LoVo (cell line): ENCODE measurements at regions not wholly inside any gene's neighbourhood (a gene's known extent, or its start where the extent isn't known, plus 50 kb on each side); places are given as distances from the start of the nearest gene placed in this dataset.
"Not testable (repeated sequence)": the region's sequence is repeated elsewhere in the genome, so short reads cannot be mapped to it uniquely, and the experiment has no call there.

ENCODE experiments used
- DNase-seq: peaks from one replicate; pipeline ENCODE4 v3.0.0-alpha.2; 2016; ENCODE audit warnings: low spot score

DNA sequence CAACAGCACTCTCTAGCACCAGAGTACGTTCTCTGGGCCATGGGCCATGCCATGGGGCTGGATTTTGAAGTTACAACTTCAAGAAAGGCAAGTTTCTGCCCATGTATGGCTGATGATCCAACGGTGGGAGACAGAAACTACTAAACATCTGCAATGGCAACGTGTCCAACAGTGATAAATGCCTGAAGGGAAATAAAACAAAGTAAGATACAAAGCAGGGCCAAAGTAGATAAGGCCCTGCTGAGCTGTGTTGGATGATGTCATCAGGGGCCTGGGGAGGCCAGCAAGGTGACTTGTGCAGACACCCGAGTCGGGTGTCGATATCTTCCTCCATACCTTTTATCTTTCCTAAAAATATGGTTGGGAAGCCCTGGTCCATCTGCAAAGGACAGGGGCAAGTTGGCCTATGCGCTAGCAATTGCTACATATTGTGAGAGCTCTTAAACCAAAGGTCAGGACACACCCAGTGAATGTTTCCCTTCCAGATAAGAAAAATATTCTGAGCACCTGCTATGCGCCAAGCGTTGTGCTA, 487.2 kb downstream of the MN1 start:
- DNase-seq = peak; percentile 11

GRCh38 chr22:27315833-27316232, 485.7 kb downstream of the MN1 start:
- DNase-seq = no peak

DNA sequence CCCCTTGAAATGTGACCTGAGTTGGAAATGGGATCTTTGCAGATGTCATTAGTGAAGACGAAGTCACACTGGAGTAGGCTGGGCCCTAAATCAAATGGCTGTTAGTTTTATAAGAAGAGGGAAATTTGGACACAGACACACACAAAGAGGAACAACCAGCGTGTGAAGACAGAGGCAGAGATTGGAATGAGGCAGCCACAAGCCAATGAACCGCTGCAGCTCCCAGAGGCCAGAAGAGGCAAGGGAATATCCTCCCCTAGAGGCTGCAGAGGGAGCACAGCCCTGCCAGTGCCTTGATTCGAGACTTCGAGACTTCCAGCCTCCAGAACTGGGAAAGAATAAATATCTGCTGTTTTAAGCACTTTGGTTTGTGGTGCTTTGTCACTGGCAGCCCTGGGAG, 484.5 kb downstream of the MN1 start:
- no peak for DNase-seq

GRCh38 chr22:27317971-27318428, 483.6 kb downstream of the MN1 start:
- peak; percentile 37 for DNase-seq

DNA sequence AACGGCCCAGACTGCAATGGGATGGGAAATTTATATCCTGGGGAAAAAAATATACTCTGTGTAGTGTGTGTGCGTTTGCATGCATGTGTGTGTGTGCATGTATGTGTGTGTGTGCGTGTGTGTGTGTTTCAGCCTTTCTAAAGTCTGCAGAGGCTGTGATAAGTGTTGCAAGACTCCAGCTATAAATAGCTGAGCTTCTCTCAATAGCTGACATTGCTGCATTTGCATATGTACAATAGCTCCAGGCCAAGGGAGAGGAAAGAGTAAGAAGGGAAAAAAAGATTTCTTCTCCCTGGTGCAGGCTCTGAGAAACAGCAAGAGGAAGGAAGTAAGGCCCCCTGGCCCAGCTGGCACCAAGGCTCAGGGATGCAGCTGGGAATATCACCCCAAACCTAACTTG, 483.0 kb downstream of the MN1 start:
- DNase-seq = no peak

GRCh38 chr22:27323661-27324060, 477.9 kb downstream of the MN1 start:
- DNase-seq = no peak

GRCh38 chr22:27324908-27325307, 476.6 kb downstream of the MN1 start:
- DNase-seq = not testable (repeated sequence)

DNA sequence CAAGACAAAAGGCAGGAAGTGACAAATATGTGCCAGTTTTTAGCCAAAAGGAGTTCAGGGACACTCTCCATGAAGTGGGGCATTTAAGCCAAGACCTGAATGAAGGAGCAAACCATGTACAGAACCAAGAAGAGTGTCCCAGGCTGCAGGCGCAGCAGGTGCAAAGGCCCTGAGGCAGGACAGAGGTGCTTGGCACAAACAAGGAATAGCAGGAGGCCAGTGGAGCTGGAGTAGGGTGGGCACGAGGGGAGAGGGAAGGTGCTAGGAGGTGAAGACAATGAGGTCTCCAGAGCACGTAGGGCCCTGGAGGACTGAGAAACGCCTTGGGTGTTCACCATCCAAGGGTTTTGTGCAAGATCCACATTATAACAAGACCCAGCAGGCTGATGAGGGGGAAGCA, 474.1 kb downstream of the MN1 start:
- DNase-seq = no peak

DNA sequence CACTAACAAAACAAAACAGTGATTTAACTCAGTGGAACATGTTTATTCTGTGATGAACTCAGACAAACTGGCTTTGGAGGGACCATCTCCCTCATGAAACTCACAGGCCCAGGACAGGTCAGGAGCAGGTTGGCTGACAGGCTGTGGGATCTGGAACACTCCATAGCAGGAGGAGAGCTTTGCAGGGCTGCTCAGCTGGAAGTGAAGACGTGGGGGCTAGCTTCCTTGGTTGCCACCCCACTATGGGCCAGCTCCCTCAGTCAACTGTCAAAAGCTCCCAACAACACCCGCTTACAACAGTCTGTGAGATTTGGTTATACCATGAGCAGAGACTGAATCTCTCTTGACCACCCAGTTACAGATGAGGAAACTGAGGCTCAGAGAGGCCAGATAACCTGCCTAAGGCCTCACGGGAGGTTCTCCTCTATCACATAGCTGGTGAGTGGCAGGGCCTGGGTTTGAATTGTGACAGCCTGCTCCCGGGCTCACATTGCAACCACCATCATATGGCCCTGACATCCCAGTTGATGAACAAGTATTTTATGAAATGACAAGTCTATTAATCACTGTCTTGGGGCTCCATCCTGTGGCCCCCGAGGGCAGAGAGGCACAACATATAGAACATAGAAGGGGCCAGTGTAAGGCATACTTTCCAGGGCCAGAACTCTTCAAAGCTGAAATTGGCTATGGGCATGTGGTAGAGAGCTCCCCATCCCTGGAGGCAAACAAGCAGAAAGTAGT, 473.4 kb downstream of the MN1 start:
- DNase-seq = no peak

DNA sequence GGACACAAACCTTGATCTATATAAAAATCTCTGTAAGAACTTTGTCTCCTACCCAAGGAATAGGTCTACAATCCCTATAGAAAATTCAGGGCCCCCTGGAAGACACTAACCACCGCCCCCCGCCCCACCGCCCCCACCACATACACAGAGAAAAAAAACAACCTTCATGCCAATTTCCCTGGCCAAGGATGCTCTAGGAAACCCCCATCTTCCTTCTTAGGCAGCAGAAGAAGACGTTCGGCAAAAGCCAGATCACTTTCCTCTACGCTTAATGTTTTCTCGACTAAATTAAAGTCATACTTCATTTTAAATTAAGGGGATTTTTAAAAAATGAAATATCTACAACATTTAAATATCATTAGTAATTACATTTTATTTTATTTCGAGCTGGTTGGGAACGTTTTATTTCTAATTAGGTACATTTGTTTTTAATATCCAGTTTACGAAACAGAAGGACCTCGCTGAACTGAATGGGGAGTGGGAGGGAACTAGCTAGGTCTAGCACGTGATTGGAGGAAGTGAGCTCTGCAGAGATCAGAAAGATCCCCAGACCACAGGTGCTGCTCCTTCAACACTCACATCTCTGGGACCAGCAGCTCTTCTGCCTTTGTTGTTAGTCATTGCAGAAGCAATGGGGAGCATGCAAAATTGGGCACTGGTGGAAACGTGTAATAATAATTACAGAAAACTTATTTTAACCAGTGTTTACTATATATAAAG, 472.3 kb downstream of the MN1 start:
- DNase-seq = no peak

GRCh38 chr22:27329966-27330645, 471.4 kb downstream of the MN1 start:
- DNase-seq = no peak

- no peak for DNase-seq
These were observed 469.9 kb downstream of the MN1 start for GRCh38 chr22:27331526-27332281.

DNA sequence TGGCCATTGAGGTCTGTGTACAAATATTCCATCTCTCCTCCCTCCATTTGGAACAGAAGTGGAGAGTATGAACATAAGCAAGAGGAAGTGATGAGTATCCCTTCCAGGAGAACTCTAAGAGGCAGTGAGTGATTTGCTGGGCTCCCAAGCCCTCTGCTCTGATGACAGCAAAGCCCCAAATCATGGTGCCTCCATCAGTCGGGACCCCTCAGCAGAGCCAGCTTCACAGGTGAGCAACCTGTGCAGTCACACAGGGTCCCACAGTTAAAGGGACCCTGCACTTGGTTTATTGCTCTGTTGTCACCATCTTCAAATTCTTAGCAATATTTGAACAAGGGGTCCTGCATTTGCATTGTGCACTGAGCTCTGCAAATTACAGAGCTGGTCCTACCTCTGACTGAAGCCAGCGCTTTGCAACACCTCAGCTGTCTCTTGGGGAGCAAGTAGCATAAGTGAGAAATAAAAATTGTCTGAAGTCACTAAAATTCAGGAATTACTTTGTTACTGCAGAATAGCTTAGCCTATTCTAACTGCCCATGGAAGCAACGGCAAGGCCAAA, 466.4 kb downstream of the MN1 start:
- DNase-seq = no peak

DNA sequence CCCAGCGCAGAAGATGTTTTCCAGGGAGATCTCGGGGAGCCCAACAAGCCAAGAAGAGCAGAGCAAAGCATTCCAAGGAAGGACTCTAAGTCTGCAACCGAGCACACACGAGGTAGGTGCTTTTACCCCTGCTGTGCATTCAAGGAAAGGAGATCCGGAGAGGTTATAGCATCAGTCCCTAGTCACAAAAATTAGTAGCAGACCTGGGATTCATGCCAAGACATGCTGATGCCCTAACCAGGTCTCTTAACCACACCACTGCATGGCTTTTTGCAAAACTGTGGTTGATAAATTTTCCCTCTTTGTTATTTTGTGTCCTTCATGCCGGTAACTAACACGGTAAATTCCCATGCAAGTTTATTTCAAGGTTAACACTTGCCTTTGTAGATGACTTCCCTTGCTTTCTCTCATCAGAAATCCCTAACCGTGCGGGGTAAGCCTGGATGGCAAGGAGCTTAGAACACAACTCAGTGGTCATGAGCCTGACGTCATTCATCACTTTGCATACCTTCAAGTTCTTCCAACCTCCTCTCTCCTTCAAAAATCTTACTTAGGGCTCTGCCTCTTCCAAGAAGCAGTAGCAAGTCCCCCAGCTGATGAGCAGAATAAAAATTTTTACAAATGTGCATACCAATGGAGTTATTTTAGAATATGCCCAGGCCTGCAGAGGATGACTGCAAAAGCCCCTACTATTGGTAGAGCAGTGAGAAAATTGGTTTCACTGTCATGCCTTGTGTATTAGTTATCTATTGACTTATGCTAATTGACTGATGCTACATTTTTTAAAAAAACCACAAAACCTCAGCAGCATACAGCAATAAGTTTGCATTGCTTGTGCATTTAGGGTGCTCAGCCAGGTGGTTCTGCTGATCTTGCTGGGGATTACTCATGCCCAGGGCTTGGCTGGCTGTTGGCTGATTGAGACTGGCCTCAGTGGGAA, 465.1 kb downstream of the MN1 start:
- DNase-seq = no peak

- no peak for DNase-seq
These were observed 463.9 kb downstream of the MN1 start for GRCh38 chr22:27337676-27338075.

- DNase-seq = no peak
These were observed 461.5 kb downstream of the MN1 start for GRCh38 chr22:27340047-27340446.

GRCh38 chr22:27344546-27344945, 457.0 kb downstream of the MN1 start:
- DNase-seq = no peak

GRCh38 chr22:27345691-27346090, 455.9 kb downstream of the MN1 start:
- no peak for DNase-seq

DNA sequence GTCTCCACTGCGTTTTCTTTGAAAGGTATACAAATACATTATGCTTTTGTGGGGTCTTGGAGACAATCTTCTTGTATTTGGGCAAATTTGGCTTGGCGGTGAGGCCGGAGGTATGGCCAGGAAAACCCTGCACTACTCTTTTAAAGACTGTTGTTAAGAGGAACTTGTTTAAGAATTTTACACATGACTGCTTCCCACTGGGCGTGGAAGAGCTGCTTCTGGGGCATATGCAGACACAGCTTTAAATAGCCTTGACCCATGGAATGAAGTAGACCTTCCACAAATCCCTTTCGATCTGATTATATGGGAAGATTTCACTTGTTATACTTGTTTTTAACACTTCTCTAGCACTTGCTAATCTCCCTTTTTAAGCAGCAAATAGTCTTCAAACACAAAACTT, 453.6 kb downstream of the MN1 start:
- DNase-seq = no peak

- no peak for DNase-seq
These were observed 452.9 kb downstream of the MN1 start for GRCh38 chr22:27348634-27349033.

- DNase-seq = no peak
These were observed 452.1 kb downstream of the MN1 start for GRCh38 chr22:27349456-27349855.
